ENCODE measurements at regions not wholly inside any gene's neighbourhood (a gene's known extent, or its start where the extent isn't known, plus 50 kb on each side); places are given as distances from the start of the nearest gene placed in this dataset.

GRCh38 chr5:81859624-81860023 lies 108.7 kb upstream of the SSBP2 start (continued):
- TF ChIP-seq REST (IDR thresholded peaks at IDR 0.05) (no peak), YY1 (IDR thresholded peaks at IDR 0.05) (no peak), HNF4G (IDR thresholded peaks at IDR 0.05) (no peak), HNF4A (conservative IDR thresholded peaks at IDR 0.05) (no peak), MAX (IDR thresholded peaks at IDR 0.05) (no peak), FOXA2 (IDR thresholded peaks at IDR 0.05) (no peak)

DNA sequence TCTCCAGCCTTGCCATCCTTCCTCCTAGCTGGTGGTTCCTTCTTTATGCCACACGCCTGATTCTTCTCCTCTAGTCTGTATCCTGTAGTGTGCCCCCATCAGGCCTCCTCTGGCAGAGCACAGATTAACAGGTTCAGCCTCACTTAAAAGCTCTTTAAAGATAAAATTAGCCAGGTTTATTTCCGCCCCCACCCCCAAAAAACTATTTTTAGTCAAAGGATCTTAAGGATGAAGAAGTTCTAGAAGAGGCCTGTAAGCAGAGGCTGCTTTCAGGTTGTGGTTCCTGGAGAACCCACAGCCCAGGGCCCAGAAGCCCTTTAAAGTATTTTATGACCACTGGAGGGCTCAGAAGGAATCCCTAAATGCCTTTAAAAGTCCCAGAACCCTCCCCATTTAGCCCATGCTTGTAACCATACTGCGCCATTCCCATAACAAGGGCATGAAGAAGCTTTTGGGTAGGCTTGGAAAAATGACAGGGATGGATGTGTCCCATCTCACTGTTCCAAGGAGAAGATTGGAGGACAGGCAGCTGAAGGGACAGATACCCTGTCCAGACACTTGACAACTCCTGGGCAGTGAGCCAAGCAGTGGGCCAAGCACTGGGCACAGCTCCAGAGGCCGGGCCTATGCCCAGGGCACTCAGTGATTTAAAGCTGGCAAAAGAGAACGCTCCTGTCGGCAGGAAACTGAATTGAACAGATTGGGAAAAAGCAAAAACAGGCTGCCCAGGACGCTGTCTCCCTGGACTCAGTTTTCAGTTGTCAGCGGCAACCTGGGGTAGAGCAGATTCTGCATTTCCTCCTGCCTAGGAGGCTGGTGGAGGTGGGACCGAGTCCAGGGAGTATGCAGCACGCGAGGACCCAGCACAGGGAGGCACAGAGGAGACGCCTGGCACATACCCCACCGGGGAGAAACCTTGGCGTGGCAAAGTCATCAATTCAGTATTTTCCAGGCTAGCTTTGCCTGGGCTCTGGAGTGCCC lies 106.3 kb upstream of the SSBP2 start:
- Histone ChIP-seq H3K9ac (ENCODE audit: low read depth in 1 of 2, low read length in 2 of 2) (no peak overlapping the region), H3K4me1 (ENCODE audit: control insufficient read depth in 4 of 4, insufficient read depth in 4 of 4, low read length in 3 of 4) (peaks cover 0 to 12% (median 4%) of the 10 kb centered on the region in 4 donors), H3K27me3 (ENCODE audit: control insufficient read depth in 4 of 4, insufficient read depth in 4 of 4, low read length in 3 of 4) (no peaks in the 10 kb centered on the region), H3K36me3 (ENCODE audit: control insufficient read depth in 4 of 4, insufficient read depth in 3 of 4, low read depth in 1 of 4, low read length in 3 of 4) (no peaks in the 10 kb centered on the region), H3K27ac (ENCODE audit: low read depth in 1 of 2, low read length in 2 of 2) (no peak overlapping the region), H3K9me3 (ENCODE audit: control insufficient read depth in 4 of 4, low read length in 3 of 4) (no peaks in the 10 kb centered on the region), H3K4me3 (ENCODE audit: low read depth in 1 of 3, low read length in 3 of 3) (no peak overlapping the region)
- no peak for DNase-seq (ENCODE audit: low spot score)
- peak; percentile 9 for TF ChIP-seq CTCF (IDR thresholded peaks at IDR 0.05; ENCODE audit: low read depth, low read length, missing input control)
- no peak for TF ChIP-seq SP1 (IDR thresholded peaks at IDR 0.05)
- peak in 1 of 2 donors; percentile 65 for TF ChIP-seq RAD21 (IDR thresholded peaks at IDR 0.05)
- 66% methylated on average over 14 of the region's 14 CpGs for WGBS

DNA sequence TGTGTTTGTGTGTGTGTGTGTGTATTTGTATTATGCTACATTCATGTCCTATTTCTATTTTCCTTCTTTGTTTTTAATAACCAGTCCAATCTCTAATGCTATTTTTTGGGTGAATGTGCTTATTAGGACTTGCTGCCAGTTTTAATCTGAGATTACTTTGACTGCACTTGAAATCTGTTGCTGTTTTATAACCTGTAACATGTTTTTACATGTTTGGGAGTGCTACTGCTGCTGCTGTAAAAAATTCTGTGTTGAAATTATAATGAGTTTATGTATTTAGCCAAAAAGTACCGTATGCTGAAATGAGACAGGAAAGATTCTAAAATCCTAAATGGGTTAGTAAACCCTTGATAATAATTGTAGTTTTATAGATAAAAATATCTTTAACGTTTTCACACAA lies 104.7 kb upstream of the SSBP2 start:
- Histone ChIP-seq H3K4me1 (ENCODE audit: control insufficient read depth in 4 of 4, insufficient read depth in 4 of 4, low read length in 3 of 4) (peaks cover 0 to 23% (median 13%) of the 10 kb centered on the region in 4 donors), H3K27ac (ENCODE audit: low read depth in 1 of 2, low read length in 2 of 2) (no peak overlapping the region), H3K27me3 (ENCODE audit: control insufficient read depth in 4 of 4, insufficient read depth in 4 of 4, low read length in 3 of 4) (no peaks in the 10 kb centered on the region), H3K36me3 (ENCODE audit: control insufficient read depth in 4 of 4, insufficient read depth in 3 of 4, low read depth in 1 of 4, low read length in 3 of 4) (no peaks in the 10 kb centered on the region), H3K9ac (ENCODE audit: low read depth in 1 of 2, low read length in 2 of 2) (no peak overlapping the region), H3K4me3 (ENCODE audit: low read depth in 1 of 3, low read length in 3 of 3) (no peak overlapping the region), H3K9me3 (ENCODE audit: control insufficient read depth in 4 of 4, low read length in 3 of 4) (no peaks in the 10 kb centered on the region)
- TF ChIP-seq ZBTB33 (IDR thresholded peaks at IDR 0.05) (no peak), TAF1 (conservative IDR thresholded peaks at IDR 0.05) (no peak), EGR1 (IDR thresholded peaks at IDR 0.05; ENCODE audit: low read depth in 2 of 2) (no peak), HNF4A (conservative IDR thresholded peaks at IDR 0.05) (no peak), SP1 (IDR thresholded peaks at IDR 0.05) (no peak)
- DNase-seq (ENCODE audit: low spot score), result no peak
- 72% methylated on average over 2 of the region's 2 CpGs for WGBS
